ENCODE measurements at regions not wholly inside any gene's neighbourhood (a gene's known extent, or its start where the extent isn't known, plus 50 kb on each side); places are given as distances from the start of the nearest gene placed in this dataset.

GRCh38 chr4:135204311-135204710, 1002.7 kb upstream of the PABPC4L start:
- TF ChIP-seq, protein P1, sequence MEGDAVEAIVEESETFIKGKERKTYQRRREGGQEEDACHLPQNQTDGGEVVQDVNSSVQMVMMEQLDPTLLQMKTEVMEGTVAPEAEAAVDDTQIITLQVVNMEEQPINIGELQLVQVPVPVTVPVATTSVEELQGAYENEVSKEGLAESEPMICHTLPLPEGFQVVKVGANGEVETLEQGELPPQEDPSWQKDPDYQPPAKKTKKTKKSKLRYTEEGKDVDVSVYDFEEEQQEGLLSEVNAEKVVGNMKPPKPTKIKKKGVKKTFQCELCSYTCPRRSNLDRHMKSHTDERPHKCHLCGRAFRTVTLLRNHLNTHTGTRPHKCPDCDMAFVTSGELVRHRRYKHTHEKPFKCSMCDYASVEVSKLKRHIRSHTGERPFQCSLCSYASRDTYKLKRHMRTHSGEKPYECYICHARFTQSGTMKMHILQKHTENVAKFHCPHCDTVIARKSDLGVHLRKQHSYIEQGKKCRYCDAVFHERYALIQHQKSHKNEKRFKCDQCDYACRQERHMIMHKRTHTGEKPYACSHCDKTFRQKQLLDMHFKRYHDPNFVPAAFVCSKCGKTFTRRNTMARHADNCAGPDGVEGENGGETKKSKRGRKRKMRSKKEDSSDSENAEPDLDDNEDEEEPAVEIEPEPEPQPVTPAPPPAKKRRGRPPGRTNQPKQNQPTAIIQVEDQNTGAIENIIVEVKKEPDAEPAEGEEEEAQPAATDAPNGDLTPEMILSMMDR (IDR thresholded peaks at IDR 0.05): no peak
- TF ChIP-seq POLR2A (IDR thresholded peaks at IDR 0.05) (no peak), POLR2AphosphoS5 (IDR thresholded peaks at IDR 0.05) (no peak), EP300 (IDR thresholded peaks at IDR 0.05) (no peak)

Data from upper lobe of left lung (tissue), 4 donors.